ENCODE measurements at regions not wholly inside any gene's neighbourhood (a gene's known extent, or its start where the extent isn't known, plus 50 kb on each side); places are given as distances from the start of the nearest gene placed in this dataset.

DNA sequence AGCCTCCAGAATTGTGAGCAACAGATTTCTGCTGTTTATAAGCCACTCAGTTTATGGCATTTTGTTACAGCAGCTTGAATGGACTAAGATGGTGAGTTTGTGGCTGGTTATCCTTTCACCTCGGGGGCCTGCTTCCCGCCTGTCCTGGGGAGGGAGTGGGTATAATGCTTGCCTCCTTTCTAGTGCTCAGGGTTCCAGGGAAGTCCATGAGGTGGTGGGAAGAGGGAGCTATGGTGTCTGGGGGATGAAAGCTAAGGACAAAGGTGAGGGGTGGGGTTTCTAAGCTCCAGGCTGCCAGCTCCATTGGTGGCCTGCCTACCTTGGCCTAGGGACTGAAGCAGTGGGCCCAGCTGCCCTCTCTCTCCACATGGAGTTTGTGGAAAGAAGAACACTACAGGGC lies 50.2 kb upstream of the SDK2 start:
- DNase-seq (ENCODE audit: low read depth in 2 of 2), result no peak

DNA sequence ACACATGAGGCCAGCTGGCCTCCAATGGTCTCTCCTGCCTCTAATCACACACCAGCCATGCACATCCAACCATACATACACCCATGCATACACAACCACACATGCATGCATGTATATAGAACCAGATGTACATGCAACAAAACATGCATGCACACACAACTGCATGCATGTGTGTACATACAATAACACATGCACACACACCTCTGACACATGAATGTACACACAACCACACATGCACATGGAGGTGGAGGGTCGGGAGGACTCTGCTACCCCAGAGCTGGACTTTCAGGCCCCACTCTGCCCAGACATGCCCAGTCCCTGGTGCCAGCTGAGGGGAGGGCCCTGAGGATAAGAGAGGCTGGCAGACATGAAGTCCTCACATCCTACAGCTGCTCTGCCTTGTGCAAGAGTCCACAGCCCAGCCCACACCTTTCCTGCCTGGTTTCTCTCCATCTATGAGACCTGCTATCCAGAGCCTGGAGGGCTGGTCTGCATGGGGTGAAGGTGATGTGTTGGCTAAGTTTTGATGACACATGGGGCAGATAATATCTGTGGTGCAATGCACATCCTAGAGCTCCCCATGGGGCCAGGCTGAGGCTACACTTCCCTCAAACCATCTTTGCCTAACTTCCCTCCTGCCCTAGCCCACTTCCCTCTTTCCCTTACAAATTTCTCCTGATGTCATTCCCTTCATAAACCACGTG lies 50.9 kb upstream of the SDK2 start:
- no peak for DNase-seq (ENCODE audit: low read depth in 2 of 2)

DNA sequence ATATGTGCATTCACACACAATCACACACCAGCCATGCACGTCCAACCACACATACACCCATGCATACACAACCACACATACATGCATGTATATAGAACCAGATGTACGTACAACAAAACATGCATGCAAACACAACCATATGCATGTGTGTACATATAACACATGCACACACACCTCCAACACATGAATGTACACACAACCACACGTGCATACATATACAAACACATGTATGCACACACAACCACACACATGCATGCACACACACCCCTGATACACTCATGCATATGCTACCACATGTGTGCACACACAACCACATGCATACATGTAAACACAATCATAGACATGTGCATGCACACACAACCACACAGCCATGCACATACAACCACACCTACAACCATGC lies 52.0 kb upstream of the SDK2 start:
- no peak for DNase-seq (ENCODE audit: low read depth in 2 of 2)

DNA sequence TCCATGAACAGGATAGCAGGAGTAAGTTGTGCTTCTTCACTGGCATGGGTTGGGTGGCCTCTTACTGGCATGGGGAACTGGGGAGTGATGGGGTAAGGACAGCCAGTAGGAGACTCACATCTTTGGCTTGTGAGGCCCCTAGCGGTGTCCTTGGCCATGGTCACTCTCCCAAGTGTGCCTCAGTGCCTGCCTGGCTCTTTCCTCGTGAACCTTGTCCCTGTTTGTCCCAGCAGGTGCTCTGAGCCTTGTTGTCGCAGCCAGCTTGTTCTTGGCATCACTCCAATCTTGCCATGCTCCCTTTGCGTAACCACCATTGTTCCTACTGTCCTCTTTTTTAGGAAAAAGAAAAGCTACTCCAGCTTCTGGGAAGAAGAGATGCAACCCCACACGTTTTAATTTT lies 53.6 kb upstream of the SDK2 start:
- DNase-seq (ENCODE audit: low read depth in 2 of 2), result no peak

DNA sequence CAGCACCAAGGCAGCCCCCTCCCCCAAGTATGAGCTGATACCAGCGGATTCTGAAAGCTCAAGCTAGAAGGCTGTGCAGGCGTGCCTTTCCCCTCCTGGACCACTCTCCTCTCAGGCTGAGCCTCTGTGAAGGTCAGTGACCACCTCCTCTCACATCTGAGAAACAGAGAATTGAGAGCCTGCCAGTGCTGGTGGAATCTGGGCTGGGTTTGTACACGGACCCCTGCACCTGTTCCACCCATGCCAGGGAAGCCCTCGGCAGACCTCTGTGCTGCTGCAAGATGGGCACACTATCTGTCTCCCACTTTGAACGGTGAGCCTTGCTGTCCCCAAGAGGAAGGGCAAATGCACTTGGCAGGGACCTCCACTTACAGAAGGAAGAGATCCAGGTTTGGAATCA lies 54.7 kb upstream of the SDK2 start:
- DNase-seq (ENCODE audit: low read depth in 2 of 2), result no peak

DNA sequence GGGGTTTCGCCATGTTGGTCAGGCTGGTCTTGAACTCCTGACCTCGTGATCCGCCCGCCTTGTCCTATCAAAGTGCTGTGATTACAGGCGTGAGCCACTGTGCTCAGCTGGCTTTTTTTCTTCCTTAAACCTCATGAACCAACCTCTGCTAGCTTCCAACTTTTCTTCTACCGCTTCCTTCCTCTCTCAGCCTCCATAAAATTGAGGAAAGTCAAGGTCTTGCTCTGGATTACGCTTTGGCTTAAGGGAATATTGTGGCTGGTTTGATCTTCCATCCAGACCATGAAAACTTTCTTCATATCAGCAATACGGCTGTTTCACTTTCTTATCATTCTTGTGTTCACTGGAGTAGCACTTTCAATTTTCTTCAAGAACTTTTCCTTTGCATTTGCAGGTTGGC lies 57.5 kb upstream of the SDK2 start:
- no peak for DNase-seq (ENCODE audit: low read depth in 2 of 2)

DNA sequence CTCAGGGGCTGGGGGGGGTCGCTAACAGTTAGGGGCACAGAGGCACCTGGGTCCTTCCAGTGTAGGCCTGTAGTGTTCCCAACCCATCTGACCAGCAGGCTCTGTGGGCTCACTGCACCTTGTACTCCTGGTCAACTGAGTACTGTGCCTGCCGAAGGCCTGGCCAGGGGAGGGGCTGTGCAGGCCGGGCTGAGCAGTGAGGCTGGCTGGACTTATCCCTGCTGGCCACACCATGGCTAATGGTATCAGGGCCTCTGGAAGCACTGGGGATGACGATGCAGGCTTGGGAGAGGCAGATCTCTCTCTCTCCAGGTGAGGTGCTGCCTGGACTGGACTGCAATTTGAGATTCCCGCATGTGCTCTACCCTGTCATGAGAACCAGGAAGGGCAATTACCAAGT lies 58.9 kb upstream of the SDK2 start:
- DNase-seq (ENCODE audit: low read depth in 2 of 2), result no peak

DNA sequence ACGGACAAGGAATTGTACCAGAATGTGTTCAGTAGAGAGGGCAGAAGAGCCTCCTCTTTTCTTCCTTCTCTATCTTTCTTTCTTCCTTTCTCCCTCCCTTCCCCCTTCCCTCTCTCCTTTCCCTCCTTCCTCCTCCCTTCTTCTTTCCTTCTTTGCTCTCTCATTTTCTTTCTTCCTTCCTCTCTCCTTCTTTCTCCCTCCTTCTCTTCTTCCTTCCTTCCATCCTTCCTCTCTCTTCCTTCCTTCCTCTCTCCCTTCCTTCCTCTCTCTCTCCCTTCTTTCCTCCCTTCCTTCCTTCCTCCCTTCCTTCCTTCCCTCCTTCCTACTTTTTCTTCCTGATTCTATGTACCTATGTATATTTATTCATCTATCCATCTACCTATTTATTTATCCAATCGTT lies 59.7 kb upstream of the SDK2 start:
- no peak for DNase-seq (ENCODE audit: low read depth in 2 of 2)

DNA sequence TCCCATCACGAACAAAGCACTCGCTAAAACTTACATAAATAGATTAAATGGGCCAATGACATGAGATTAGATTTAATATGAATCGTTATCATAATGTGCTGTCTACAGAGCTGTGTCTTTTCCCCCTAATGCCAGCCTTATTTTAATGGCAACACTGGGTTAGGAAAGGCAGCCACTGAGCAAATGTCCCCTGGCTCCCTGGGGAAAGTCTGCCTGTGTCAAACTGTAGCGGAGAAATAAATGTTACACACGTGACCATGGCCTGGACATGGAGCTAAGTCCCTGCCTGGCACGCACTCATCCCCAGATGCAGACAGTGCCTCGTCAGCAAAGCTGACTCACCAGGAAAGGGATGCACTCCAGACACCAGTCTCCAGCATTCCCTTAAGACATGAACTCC lies 61.3 kb upstream of the SDK2 start:
- no peak for DNase-seq (ENCODE audit: low read depth in 2 of 2)

DNA sequence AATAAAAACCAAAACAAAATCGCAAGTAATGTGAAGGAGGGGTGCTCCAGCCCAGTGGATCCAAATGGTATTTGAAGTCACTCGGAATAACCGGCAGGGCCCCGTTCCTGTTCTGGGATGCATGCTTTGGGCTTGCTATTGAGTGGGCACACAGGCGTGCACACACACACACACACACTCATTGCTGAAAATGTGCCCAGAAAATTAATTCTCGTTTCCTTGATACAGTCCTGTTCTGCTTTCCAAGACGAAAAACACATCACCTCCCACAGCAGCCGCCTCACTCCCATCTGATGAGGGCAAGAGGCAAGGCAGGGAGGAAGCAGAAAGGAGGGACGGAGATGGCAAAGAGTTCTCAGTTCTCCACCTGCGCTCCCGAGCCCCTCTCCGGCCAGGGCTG lies 62.2 kb upstream of the SDK2 start:
- no peak for DNase-seq (ENCODE audit: low read depth in 2 of 2)

DNA sequence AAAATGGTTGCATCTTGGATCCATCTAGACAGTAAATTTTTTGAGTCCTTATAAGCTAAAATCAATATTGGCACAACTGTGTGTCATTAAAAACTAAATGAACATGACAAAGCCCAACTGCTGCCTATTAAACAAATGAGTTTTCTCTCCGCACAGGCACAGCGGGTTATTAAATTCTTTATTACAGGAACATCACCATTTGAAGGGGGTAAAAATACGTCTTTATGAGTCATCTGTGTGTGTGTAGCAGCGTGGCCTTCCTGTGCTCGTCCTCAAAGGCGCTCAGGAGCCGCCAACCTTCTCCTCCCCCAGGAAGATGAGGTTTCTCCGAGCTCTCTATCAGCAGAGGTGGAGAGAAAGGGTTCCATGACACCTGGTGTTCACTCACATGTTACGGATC lies 62.6 kb upstream of the SDK2 start:
- DNase-seq (ENCODE audit: low read depth in 2 of 2), result no peak

DNA sequence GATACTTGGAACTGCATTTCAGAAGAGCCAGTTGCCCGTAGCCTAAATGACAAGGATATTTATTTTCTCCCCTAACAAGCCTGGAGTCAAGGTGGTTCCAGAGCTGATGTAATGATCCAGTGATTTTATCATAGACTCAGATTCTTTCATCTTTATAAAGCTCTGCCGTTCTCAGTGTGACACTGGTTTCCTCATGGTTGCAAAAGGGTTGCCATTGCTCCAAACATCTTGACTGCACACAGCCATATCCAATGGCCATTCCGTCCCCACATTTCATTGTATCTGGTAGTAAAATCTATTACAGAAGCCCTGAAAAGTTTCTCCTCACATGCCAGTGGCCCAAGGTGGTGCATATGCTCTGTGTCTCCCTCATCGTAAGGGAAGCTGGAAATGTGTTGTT lies 63.1 kb upstream of the SDK2 start:
- DNase-seq (ENCODE audit: low read depth in 2 of 2), result no peak

DNA sequence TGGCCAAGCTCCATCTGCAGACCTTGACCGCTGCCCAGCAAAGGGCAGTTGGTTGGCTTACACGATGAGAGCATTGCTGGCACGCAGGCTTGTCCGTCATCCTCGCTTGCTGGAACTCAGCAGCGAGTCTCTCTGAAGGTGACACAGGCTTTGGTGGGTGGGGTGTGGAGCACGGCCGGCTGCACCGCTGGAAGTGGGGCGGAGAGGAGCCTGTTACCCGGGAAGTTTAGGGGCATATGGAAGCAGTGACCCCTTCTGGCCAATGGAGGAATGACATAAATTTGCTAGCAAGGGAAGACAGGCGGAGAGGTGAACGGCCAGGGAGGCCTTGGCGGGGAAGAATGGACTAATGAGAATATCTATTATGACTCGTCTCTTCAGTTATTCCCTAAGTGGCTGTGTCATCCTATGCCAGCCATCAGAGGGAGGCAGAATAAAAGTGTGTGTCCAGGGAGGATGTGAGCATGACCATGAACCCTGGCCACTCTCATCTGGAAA lies 65.9 kb upstream of the SDK2 start:
- DNase-seq (ENCODE audit: low read depth in 2 of 2), result peak; percentile 17 to 33

DNA sequence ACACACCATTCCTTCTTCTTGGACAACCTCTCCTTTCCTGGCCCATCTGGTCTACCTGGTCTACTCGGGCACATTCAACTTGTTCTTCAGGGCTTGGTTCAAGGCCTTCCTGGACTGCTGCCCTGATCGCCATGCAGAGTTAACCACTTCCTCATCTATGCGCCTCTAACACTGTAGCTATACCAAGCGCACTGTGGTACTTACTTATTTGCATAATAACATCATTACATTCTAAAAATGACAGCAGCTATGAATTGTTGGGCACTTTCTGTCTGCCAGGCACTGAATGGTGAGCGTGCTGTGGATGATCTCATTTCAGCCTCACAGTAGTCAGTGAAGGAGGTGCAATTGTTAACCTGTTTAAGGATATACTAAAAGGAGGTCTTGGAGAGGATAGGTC lies 66.9 kb upstream of the SDK2 start:
- no peak for DNase-seq (ENCODE audit: low read depth in 2 of 2)

DNA sequence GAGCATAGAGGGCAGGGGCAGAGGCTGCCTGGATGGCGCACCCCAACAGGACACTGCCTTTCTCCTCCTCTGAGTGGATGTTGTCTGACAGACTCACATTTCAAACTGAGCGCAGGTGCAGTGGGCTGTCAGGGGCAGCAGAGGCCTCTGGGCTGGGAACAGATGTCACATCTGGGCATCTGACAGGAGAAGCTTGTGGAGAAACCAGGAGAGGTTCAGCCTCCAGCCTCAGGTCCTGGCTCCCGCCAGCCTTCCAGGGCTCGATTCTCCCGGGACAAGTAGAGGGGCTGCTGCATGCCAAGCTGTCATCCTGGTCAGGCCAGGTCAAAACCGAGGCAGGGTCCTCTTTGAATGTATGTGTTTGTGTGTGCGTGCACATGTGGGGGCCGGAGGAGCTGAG lies 67.7 kb upstream of the SDK2 start:
- DNase-seq (ENCODE audit: low read depth in 2 of 2), result no peak

DNA sequence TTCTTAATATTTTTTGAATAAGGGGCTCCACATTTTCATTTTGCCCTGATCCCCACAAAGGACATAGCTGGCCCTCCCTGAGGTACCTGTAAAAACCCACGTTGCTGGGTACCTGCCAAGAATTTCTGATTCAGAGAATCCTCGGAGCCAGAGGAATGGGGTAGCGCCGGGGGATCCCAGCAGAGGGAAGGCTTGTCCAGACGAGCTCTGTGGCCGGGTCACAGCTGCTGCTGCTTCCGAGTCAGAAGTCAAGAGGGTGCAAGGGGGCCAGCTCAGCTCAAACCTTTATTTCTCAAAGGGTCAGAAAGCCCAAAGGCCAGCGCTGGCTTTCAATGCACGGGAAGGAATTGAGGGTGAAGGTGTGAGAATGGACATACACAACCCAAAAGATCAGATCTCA lies 68.9 kb upstream of the SDK2 start:
- DNase-seq (ENCODE audit: low read depth in 2 of 2), result no peak

DNA sequence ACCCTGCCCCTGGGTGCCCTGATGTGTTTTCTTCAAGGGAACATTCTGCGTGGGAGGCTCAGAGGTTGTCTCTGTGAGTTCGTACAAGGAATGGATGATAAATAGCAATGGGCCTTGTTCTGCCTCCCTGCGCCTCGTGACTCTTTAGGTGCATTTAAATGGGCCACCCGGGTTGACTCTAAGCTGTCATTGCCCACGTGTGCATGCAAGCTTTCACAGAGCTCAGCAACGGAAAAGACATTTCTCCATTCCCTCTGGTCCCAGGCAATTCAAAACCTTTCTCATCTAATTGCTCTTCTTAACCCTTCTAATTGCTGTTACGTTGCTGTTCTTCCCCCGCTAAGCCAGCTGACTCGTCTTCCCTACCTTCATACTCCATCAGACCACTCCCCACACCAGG lies 71.5 kb upstream of the SDK2 start:
- DNase-seq (ENCODE audit: low read depth in 2 of 2), result no peak

DNA sequence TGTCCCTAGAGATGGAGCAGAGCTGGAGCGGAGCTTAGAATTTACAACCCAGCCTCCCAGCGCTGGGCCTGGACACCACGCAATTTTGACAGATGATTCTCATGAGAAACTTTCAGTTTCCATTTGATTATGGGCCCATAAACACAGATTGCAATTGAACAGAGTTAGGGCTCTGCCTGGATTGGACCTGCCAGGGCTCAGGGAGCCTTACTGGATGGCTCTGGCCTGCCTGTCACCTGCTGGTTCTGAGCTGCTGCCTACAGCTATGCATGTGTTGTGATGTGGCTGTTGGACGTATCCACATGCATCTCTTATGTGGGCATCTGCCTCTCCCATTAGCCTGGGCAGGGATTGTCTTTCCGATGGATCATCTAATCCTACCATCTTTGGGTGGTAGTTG lies 73.4 kb upstream of the SDK2 start:
- DNase-seq (ENCODE audit: low read depth in 2 of 2), result no peak

DNA sequence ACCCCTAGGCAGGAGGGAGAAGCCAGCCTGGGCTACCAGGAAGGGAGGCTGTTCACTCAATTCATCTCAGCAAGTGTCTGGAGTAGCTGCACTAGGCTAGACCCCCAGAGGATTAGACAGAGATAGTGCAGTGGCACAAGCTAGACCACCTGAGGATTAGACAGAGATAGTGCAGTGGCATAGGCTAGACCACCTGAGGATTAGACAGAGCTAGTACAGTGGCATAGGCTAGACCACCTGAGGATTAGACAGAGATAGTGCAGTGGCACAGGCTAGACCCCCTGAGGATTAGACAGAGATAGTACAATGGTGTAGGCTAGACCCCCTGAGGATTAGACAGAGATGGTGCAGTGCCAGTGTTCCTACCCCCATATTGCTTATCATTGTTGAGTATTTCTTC lies 74.1 kb upstream of the SDK2 start:
- DNase-seq (ENCODE audit: low read depth in 2 of 2), result no peak

DNA sequence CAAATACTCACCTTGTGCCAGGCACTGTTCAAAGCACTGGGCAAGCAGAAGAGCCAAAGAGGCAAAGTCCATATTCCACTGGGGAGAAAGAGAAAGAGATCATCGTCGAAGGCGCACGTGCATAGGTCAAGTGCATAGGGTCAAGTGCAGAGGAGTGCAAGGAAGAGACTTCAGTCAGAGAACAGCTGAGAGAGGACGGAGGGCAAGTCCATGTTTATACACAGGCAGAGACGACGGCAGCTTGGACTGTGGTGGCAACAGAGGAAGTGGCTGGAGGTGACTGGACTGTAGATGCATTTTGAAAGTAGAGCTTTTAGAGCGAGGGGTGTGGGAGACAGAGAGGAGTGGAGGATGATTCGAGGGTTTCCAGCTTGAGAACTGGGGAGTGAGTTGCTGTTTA lies 74.7 kb upstream of the SDK2 start:
- no peak for DNase-seq (ENCODE audit: low read depth in 2 of 2)

DNA sequence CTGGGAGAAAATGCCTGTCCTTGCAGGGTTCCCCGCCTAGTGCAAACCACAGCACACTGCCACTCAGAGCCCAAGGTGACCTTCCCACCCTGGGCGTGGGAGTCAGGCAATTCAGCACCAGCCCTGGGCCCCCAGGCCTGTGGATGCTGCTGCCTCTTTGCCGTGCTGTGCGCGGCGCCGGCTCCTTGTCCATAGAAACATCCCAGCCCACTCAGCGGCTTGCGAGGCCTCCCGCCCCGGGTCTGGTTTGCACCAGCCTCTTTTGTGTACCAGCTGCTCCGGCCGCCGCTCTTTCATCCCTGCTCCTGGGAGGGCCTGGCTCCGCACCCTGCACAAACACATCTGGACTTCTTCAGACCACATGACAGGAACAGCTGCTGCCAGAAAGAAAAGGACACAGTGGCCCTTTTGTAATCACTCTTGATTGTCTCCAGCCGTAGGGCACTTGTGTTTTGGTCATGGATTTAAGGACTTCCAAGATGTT lies 75.4 kb upstream of the SDK2 start:
- no peak for DNase-seq (ENCODE audit: low read depth in 2 of 2)

DNA sequence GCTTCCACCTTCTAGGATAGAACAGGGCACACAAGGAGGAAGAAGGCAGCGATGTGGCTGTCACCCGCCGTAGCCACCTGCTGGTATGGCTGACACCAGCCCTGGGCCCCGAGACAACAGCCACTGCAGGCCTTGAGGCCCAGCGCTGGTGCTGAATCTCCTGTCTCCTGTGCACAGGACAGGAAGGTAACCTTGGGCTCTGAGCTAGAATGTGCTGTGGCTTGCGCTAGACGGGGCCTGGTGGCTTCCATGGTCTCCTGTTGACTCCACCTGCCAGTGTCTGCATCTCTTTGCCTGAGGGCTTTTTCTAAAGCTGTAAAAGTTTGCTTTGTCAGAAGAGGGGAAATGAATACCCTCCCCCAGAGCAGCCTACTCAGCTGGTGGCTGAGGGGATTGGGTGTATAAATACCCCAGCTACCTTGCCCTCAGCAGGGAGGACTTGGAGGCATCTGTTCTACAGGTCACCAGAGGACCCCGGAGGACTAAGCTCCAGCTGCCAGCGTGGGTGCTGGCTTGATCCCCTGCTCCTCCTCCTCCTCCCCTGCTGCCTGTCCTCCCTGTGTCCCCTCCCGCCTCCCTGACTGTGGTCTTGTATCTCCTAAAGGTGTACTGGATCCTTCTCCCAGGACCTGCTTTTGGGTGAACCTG lies 76.1 kb upstream of the SDK2 start:
- no peak for DNase-seq (ENCODE audit: low read depth in 2 of 2)

DNA sequence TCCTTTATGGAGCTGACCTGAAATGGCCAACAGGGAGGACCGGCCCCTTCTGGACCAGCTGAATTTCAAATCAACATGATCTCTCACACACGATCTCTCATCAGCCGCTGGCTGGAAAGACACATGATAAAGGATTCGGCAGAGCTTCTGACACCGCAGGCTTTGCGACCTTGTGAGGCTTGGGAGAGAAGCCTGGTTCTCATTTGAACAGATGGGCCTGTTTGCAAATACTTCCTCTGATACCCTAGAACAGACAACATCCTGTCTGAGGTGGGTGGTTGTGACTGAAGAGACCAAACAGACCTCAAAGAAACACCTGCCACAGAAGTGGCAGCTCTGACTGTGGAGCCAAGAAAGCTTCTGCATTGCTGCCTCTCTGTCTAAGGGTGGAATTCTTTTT lies 77.9 kb upstream of the SDK2 start:
- DNase-seq (ENCODE audit: low read depth in 2 of 2), result no peak

DNA sequence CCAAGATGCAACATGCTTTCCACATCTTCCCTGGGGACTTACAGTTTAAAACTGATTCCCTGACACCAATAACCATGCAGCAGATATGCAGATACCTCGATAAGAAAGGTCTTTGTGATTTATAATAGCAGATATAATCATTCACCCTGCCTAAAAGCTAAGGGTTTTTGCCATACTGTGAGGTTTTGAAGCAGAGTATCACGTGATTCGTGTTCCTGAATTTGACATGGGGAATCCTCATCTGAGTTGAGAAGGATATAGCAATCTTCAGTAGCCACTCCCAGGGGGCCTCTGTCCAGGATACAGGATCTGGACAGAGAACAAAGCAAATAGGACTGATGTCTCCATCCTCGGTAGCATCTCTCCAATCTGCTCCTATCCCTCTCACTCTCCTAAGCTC lies 79.1 kb upstream of the SDK2 start:
- DNase-seq (ENCODE audit: low read depth in 2 of 2), result no peak
